ENCODE measurements at regions not wholly inside any gene's neighbourhood (a gene's known extent, or its start where the extent isn't known, plus 50 kb on each side); places are given as distances from the start of the nearest gene placed in this dataset.

DNA sequence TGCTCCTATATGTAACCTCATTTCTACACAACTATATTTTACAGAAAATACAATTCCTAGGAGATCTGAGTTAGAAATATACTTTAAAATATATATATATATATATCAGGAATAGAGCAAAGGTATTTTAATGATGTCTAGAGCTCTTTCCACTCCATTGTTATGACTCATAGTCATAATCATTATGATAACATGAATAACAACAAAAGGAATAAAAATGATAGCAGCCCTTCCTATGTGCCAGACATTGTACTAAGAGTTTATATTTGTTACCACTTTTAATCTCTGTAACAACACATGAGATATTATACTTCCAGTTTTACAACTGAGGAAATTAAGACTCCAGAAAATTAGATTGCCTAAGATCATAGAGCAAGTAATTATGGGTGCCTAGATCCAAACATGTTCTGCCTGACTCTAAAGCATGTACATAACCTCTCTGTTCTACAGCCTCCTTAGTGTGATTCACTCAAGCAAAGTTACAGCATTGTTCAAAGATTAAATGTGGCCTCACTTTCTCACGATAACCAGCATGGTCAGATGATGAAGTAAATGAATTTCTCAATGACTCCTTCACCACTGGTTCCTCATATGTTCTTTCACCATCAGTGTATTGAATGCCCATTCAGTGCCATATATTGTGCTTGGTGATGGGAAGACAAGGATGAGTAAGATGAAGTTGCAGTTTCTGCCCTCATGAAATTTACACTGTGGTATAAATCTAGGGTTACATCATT is 452.1 kb downstream of the EFNA5 start:
- H3K27ac ChIP-seq (ENCODE audit: low read depth, low read length) = peak overlapping the region; percentile 71
- no peaks in the 10 kb centered on the region for H3K79me2 ChIP-seq (ENCODE audit: control insufficient read depth, insufficient read depth, low read length, unreplicated experiment)
- H3K27me3 ChIP-seq (ENCODE audit: insufficient read depth, low read length) = no peaks in the 10 kb centered on the region
- peak overlapping the region; percentile 27; the same call in 1 of the 2 replicates for H3K4me3 ChIP-seq (ENCODE audit: low read depth, low read length)
- H2AFZ ChIP-seq (ENCODE audit: low read length, unreplicated experiment) = peak overlapping the region; percentile 19
- peaks cover 26% of the 10 kb centered on the region for H3K4me1 ChIP-seq (ENCODE audit: control insufficient read depth, insufficient read depth, low read length, unreplicated experiment)
- H3K36me3 ChIP-seq (ENCODE audit: insufficient read depth, low read length) = no peaks in the 10 kb centered on the region

DNA sequence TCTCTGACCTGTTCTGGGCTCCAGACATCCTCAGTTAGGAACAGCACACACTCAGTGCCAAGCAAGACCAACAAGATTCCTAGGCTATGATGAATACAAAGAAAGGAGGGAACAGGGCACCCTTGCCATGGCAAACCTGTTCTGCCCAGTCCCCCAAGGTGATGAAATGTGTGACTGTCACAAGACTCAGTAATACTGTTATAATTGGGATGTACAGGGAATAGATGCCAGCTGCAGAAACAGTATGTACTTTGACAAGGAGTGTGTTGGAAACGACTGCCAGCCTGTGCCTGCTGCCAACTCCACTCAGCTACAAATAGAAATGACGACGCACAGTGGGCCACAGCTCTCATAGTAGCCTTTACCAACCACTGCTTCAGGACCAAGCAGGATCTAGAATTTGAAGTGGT is 453.0 kb downstream of the EFNA5 start:
- H2AFZ ChIP-seq (ENCODE audit: low read length, unreplicated experiment) = no peak overlapping the region
- H3K27me3 ChIP-seq (ENCODE audit: insufficient read depth, low read length) = no peaks in the 10 kb centered on the region
- no peak overlapping the region for H3K4me3 ChIP-seq (ENCODE audit: low read depth, low read length)
- no peaks in the 10 kb centered on the region for H3K79me2 ChIP-seq (ENCODE audit: control insufficient read depth, insufficient read depth, low read length, unreplicated experiment)
- peak overlapping the region; percentile 71; the same call in 1 of the 2 replicates for H3K27ac ChIP-seq (ENCODE audit: low read depth, low read length)
- no peaks in the 10 kb centered on the region for H3K36me3 ChIP-seq (ENCODE audit: insufficient read depth, low read length)
- peaks cover 26% of the 10 kb centered on the region for H3K4me1 ChIP-seq (ENCODE audit: control insufficient read depth, insufficient read depth, low read length, unreplicated experiment)

DNA sequence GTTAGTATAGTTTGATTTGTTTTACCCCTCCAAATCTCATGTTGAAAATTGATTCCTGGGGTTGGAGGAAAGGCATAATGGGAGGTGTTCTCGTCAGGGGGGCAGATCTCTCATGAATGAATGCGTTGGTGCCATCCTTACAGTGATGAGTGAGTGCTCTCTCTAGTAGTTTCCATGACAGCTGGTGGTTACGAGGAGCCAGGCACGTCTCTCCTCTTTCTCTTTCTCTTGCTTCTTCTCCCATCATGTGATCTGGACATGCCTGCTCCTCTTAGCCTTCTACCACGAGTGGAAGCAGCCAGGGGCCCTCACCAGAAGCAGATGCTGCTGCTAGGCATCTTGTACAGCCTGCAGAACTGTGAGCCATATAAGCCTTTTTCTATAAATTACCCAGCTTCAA is 454.1 kb downstream of the EFNA5 start:
- Histone ChIP-seq H3K27me3 (ENCODE audit: insufficient read depth, low read length) (no peaks in the 10 kb centered on the region), H3K79me2 (ENCODE audit: control insufficient read depth, insufficient read depth, low read length, unreplicated experiment) (no peaks in the 10 kb centered on the region), H2AFZ (ENCODE audit: low read length, unreplicated experiment) (no peak overlapping the region), H3K4me1 (ENCODE audit: control insufficient read depth, insufficient read depth, low read length, unreplicated experiment) (peaks cover 26% of the 10 kb centered on the region), H3K4me3 (ENCODE audit: low read depth, low read length) (no peak overlapping the region), H3K27ac (ENCODE audit: low read depth, low read length) (no peak overlapping the region), H3K36me3 (ENCODE audit: insufficient read depth, low read length) (no peaks in the 10 kb centered on the region)

DNA sequence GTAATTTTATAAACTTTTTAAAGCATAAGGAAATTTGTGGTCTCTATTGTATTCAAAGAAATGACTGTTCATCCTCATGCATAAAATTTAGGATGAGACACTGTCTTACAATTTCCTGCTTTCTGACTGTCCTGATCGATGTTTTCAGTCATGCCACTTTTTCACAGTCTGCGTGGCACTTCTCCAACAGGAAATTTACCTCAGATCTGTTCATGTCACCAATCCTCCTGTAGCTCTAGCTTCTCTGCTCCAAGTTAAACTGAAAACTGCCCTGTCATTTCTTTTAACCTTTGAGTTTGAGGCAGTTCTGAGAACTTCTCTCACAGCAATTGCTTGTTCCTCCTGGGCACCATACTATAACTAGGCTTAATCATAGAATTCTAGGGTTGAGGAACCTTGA is 455.1 kb downstream of the EFNA5 start:
- Histone ChIP-seq H2AFZ (ENCODE audit: low read length, unreplicated experiment) (peak overlapping the region; percentile 44), H3K79me2 (ENCODE audit: control insufficient read depth, insufficient read depth, low read length, unreplicated experiment) (no peaks in the 10 kb centered on the region), H3K27ac (ENCODE audit: low read depth, low read length) (no peak overlapping the region), H3K4me1 (ENCODE audit: control insufficient read depth, insufficient read depth, low read length, unreplicated experiment) (peaks cover 26% of the 10 kb centered on the region), H3K36me3 (ENCODE audit: insufficient read depth, low read length) (no peaks in the 10 kb centered on the region), H3K27me3 (ENCODE audit: insufficient read depth, low read length) (no peaks in the 10 kb centered on the region), H3K4me3 (ENCODE audit: low read depth, low read length) (no peak overlapping the region)

DNA sequence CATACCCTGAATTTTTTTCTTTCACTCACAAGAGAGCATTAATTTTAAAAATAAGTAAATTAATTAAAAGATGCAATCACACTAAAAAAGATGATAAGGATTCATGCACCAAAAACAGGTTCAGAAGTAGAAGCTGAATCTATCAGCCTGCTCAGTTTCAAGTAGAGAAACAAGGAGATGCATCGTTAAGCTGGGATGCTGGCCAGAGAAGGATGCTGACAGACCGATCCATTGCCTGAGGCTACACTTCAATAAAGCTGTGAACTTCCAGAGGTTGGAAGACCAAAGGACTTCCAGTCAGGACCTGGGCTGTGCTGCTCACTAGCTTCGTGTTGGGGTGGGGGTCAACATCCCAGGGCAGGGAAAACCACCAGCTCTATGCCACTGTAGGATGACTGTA is 457.7 kb downstream of the EFNA5 start:
- Histone ChIP-seq H3K27me3 (ENCODE audit: insufficient read depth, low read length) (no peaks in the 10 kb centered on the region), H3K27ac (ENCODE audit: low read depth, low read length) (no peak overlapping the region), H3K4me1 (ENCODE audit: control insufficient read depth, insufficient read depth, low read length, unreplicated experiment) (peaks cover 12% of the 10 kb centered on the region), H3K79me2 (ENCODE audit: control insufficient read depth, insufficient read depth, low read length, unreplicated experiment) (no peaks in the 10 kb centered on the region), H2AFZ (ENCODE audit: low read length, unreplicated experiment) (no peak overlapping the region), H3K4me3 (ENCODE audit: low read depth, low read length) (no peak overlapping the region), H3K36me3 (ENCODE audit: insufficient read depth, low read length) (no peaks in the 10 kb centered on the region)

DNA sequence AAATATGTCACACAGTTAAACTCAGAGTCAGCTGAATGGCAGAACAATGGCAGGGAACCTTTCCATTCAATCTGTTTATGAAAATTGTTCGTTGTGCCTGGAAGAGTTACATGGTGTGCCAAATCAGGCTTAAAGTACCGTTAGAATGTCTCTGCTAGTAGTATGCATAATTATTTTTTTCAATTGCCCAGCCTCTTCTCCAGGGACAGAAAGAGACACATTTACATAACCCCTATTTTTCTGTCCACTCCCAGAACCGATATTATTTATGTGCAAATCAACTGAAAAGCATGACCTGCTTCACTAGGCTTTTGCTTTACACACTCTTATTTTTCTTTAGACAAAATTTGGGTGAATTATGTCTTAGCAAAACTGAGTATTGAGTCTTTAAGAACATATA is 459.1 kb downstream of the EFNA5 start:
- no peaks in the 10 kb centered on the region for H3K36me3 ChIP-seq (ENCODE audit: insufficient read depth, low read length)
- no peaks in the 10 kb centered on the region for H3K27me3 ChIP-seq (ENCODE audit: insufficient read depth, low read length)
- no peak overlapping the region for H3K4me3 ChIP-seq (ENCODE audit: low read depth, low read length)
- no peak overlapping the region for H2AFZ ChIP-seq (ENCODE audit: low read length, unreplicated experiment)
- H3K27ac ChIP-seq (ENCODE audit: low read depth, low read length) = no peak overlapping the region
- no peaks in the 10 kb centered on the region for H3K79me2 ChIP-seq (ENCODE audit: control insufficient read depth, insufficient read depth, low read length, unreplicated experiment)
- H3K4me1 ChIP-seq (ENCODE audit: control insufficient read depth, insufficient read depth, low read length, unreplicated experiment) = peaks cover 3% of the 10 kb centered on the region

DNA sequence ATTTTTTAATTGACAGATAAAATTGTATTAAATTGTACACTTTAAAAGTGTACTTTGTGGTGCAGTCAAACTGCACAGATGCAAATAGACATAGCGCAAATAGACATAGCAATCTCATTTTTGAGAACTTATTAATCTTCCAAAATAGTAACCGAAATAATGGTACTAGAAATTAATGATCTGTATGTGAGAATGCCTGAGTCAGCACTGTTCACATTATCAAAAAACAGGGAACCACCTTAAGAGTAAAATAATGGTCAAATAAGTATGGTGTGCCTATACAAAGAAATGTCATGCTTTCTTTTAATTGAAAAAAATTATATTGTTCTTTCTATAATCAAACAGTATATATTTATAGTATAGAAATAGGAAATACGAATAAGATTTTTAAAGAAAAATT is 461.9 kb downstream of the EFNA5 start:
- Histone ChIP-seq H3K36me3 (ENCODE audit: insufficient read depth, low read length) (no peaks in the 10 kb centered on the region), H3K27me3 (ENCODE audit: insufficient read depth, low read length) (no peaks in the 10 kb centered on the region), H3K4me1 (ENCODE audit: control insufficient read depth, insufficient read depth, low read length, unreplicated experiment) (no peaks in the 10 kb centered on the region), H3K4me3 (ENCODE audit: low read depth, low read length) (no peak overlapping the region), H2AFZ (ENCODE audit: low read length, unreplicated experiment) (no peak overlapping the region), H3K27ac (ENCODE audit: low read depth, low read length) (no peak overlapping the region), H3K79me2 (ENCODE audit: control insufficient read depth, insufficient read depth, low read length, unreplicated experiment) (no peaks in the 10 kb centered on the region)

DNA sequence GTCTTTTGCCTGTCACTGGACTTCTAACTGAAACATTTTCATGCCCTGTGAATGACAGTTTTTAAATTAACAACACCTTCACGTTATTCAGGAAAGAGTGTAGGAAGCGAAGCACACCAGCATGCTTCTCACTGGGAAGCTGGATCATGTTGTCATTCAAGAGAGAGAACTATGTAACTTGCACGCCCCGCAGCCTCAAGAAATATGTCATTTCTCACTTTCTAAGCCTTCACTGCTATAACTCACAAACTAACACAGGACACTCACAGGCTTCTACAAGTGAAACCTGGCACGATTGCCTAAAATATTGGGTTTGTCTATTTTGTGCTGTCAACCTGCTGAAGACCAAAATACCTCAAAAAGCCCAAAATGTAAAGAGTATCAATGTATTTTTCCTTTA is 466.3 kb downstream of the EFNA5 start:
- peak overlapping the region; percentile 84 for H2AFZ ChIP-seq (ENCODE audit: low read length, unreplicated experiment)
- H3K4me3 ChIP-seq (ENCODE audit: low read depth, low read length) = no peak overlapping the region
- no peaks in the 10 kb centered on the region for H3K36me3 ChIP-seq (ENCODE audit: insufficient read depth, low read length)
- H3K4me1 ChIP-seq (ENCODE audit: control insufficient read depth, insufficient read depth, low read length, unreplicated experiment) = no peaks in the 10 kb centered on the region
- no peaks in the 10 kb centered on the region for H3K79me2 ChIP-seq (ENCODE audit: control insufficient read depth, insufficient read depth, low read length, unreplicated experiment)
- no peaks in the 10 kb centered on the region for H3K27me3 ChIP-seq (ENCODE audit: insufficient read depth, low read length)
- no peak overlapping the region for H3K27ac ChIP-seq (ENCODE audit: low read depth, low read length)

DNA sequence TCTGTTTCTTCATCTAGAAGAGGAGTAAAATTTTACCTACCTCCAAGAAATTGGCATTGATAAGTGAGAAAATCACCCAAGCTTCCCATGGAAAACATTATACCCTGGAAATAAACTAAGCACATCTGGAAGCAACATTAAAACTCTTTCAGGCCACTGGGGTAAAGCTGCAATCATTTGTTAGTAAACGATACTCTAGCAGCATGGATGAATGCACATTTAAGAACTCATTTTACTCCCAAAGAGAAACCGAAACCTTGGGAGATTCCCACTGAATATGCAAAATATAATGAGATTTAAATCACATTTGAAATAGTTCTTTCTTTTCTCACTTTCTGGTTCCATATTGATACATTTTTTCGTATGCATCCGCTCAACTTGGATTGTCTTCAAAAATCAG is 467.5 kb downstream of the EFNA5 start:
- no peaks in the 10 kb centered on the region for H3K4me1 ChIP-seq (ENCODE audit: control insufficient read depth, insufficient read depth, low read length, unreplicated experiment)
- no peak overlapping the region for H3K27ac ChIP-seq (ENCODE audit: low read depth, low read length)
- no peaks in the 10 kb centered on the region for H3K36me3 ChIP-seq (ENCODE audit: insufficient read depth, low read length)
- no peaks in the 10 kb centered on the region for H3K27me3 ChIP-seq (ENCODE audit: insufficient read depth, low read length)
- H3K79me2 ChIP-seq (ENCODE audit: control insufficient read depth, insufficient read depth, low read length, unreplicated experiment) = no peaks in the 10 kb centered on the region
- peak overlapping the region; percentile 64 for H3K4me3 ChIP-seq (ENCODE audit: low read depth, low read length)
- H2AFZ ChIP-seq (ENCODE audit: low read length, unreplicated experiment) = peak overlapping the region; percentile 84

DNA sequence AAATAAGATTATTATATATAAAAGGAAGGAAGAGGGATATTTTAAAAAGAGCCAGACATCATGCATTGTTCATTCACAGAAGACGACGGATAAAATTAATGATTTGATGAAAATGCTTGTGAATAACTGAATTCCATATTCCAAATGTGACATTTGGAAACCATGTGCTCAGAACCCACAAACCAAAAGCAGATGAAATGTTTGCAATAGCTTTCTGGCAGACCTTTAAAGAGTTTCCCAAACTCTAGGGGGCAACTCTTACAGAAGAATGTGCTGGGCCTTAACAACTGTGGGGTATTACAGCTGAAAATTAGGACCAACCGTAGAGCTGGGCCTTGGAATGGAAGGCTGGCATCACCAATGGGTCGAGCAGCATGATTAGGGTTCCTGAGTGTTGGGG is 471.0 kb downstream of the EFNA5 start:
- H2AFZ ChIP-seq (ENCODE audit: low read length, unreplicated experiment) = no peak overlapping the region
- no peaks in the 10 kb centered on the region for H3K27me3 ChIP-seq (ENCODE audit: insufficient read depth, low read length)
- H3K27ac ChIP-seq (ENCODE audit: low read depth, low read length) = no peak overlapping the region

DNA sequence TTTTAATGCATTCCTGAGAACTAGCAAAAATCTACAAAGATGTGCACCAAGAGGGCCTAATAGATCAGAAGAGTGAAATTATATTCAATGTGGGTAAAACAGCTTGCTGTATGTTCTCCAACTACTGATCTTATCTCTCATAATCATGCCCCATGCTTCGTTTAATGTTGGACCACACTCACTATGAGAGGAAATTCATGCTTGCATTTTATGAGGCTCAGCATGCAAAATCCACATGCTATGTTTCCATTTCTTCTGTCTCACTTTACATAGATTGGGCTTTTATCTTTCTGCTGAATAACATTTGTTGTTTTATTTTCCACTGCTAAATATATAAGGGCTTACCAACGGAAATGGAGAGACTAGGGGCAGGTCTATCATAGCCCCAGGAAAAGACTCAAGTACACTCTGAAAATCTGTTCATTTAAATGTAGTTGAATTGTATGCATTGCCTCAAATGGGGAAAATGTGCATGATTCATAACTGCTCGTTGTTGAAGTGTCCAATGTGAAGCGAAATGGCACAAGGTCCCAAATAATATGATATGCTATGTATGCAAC is 474.2 kb downstream of the EFNA5 start:
- Histone ChIP-seq H3K27ac (ENCODE audit: low read depth, low read length) (no peak overlapping the region), H2AFZ (ENCODE audit: low read length, unreplicated experiment) (no peak overlapping the region), H3K4me1 (ENCODE audit: control insufficient read depth, insufficient read depth, low read length, unreplicated experiment) (no peaks in the 10 kb centered on the region), H3K27me3 (ENCODE audit: insufficient read depth, low read length) (no peaks in the 10 kb centered on the region), H3K36me3 (ENCODE audit: insufficient read depth, low read length) (no peaks in the 10 kb centered on the region), H3K4me3 (ENCODE audit: low read depth, low read length) (no peak overlapping the region), H3K79me2 (ENCODE audit: control insufficient read depth, insufficient read depth, low read length, unreplicated experiment) (no peaks in the 10 kb centered on the region)

More for the DNA sequence above, 471.0 kb downstream of the EFNA5 start:
- H3K36me3 ChIP-seq (ENCODE audit: insufficient read depth, low read length) = no peaks in the 10 kb centered on the region
- H3K4me1 ChIP-seq (ENCODE audit: control insufficient read depth, insufficient read depth, low read length, unreplicated experiment) = no peaks in the 10 kb centered on the region
- no peaks in the 10 kb centered on the region for H3K79me2 ChIP-seq (ENCODE audit: control insufficient read depth, insufficient read depth, low read length, unreplicated experiment)
- no peak overlapping the region for H3K4me3 ChIP-seq (ENCODE audit: low read depth, low read length)

All from ACC112 (cell line).